ACHN (cell line): ENCODE measurements at regions not wholly inside any gene's neighbourhood (a gene's known extent, or its start where the extent isn't known, plus 50 kb on each side); places are given as distances from the start of the nearest gene placed in this dataset.
"Not testable (repeated sequence)": the region's sequence is repeated elsewhere in the genome, so short reads cannot be mapped to it uniquely, and the experiment has no call there.

Experiments used
- DNase-seq: peaks from one replicate; pipeline ENCODE4 v3.0.0-alpha.2; 2015
- in situ Hi-C: cut with HindIII; loops from 2 replicates; pipeline ENCODE4 v1.10.0; 2017; ENCODE audit warnings: low sequenced_read_pairs, low pct_ligation_motif_present, low pct_unique_long_range_greater_than_20kb

DNA sequence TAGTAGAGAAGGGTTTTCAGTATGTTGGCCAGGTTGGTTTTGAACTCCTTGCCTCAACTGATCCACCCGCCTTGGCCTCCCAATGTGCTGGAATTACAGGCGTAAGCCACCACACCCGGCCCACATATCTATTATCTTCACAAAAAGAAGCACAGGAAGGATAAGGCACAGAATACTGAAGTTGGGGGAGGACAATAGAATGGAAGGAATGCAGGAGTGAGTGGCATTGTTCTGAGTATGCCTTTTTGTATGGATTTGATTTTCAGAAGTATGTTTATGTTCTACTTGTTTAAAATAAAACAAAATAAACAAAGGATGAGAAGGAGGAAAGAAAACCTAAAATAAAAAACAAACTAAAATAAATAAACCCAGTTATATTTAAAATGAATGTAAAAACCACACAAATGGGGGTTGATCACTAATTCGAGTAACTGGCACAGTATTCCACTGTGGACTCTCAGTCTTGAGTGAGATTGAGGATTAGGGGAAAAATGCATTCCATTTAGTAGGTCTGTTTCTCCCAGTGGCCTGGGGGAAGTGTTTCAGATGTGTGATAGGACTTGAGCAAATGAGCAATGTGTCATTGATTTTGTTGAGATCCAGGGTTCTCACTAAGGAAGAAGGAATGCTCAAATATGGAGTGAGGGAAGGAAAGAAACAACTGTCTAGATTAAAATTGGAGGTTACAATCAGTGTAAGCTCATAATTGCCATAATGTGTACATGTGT is 109.0 kb upstream of the C1QTNF7 start:
- DNase-seq: no peak
- in situ Hi-C loops: no loop called here

DNA sequence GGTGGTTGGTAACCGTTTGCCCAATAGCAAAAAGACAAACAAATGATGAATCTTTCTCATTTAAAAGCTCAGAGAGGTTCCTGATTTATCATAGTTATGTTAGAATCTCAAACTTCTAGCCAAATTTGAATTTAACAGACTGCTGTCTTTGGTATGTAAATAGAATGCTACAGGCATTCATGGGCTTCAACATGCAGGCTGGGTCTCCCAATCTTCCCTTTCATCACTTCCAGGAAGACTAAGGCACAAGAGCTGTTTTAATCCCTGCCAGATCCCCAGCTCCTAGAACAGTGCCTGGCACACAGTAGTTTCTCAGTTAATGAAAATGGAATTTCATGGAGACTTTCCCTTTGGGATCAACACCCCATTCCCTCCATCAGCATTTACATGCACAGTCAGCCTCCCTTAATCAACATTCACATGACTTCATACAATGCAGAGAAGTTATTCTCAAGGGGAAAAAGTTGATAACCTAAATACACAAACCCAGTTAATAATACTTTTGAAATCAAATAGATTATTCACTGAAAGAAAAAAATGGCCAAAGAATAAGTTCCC is 107.6 kb upstream of the C1QTNF7 start:
- in situ Hi-C loops: no loop called here
- no peak for DNase-seq

DNA sequence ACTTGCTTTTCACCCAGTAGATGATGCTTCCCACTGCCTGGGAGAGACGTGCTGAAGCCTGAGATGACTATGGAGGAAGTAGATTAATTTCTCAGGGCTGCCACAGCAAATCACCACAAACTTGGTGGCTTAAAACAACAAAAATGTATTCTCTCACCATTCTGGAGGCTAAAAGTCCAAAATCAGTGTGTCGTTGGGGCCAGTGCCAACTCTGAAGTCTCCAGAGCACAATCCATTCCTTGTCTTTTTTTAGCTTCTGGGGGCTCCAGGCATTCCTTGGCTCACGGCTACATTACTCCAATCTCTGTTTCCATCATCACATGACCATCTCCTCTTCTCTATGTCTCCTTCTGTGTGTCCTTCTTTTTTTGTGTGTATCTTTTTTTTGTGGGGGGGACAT is 105.8 kb upstream of the C1QTNF7 start:
- no peak for DNase-seq
- in situ Hi-C loops: no loop called here

DNA sequence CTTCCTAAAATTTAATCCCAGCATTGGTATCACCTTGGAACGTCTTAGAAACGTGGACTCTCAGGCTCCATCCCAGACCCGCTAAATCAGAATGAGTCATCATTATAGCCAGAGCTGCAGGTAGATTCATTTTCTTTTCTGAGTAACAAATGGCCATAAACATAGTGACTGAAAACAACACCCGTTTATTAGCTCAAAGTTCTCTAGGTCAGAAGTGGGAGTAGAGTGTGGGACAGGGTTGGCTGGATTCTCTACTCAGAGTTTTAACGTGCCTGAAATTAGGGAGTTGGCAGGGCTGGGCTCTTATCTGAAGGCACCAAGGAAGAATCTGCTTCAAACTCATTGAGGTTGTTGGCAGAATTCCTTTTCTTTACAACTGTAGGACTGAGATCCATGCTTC is 101.8 kb upstream of the C1QTNF7 start:
- DNase-seq: no peak
- in situ Hi-C loops: no loop called here

DNA sequence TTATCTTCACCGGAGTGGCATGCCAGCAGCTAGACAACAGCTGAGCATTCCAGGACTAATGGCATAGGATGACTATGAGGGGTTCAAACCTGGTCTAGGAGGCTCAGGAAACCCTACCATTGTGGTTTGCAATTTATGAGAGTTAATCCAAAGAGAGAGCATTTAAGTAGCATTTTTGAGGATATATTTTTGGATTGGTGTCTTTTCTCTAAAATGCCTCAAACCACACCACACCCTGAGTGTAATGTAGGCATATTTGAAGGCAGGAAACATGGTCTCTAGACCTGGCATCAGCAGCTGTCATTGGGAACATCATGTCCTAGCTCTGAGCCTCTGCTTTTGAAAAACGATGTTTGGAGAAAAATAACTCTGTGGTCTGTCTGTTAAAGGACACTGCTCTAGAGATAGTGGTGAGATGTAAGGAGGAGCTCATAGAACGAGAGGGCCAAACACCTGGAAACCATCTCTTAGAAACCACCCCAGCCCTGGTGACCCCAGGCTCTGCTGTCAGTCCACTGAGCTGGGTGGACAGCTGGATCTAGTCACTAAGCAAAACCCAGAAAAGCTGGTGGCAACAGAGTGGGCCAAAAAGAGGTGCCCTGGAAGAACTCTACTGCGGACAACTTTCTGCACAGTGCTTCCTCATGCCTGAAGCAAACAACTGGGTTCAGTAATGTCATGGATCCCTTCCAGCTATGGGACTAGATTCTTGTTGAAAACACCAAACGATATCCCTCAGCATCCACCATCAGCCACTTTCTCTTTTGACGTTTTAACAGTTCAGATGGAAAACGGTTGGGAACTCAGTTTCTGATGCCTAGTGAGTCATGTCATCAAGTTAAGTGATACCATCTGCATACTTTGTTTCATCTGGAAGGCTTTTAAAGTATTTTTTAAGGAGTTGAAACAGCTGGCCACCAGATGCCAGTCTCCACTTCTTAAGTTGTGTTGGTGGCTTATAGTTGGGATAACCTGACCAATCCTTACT is 100.2 kb upstream of the C1QTNF7 start:
- in situ Hi-C loops: no loop called here
- DNase-seq: no peak

DNA sequence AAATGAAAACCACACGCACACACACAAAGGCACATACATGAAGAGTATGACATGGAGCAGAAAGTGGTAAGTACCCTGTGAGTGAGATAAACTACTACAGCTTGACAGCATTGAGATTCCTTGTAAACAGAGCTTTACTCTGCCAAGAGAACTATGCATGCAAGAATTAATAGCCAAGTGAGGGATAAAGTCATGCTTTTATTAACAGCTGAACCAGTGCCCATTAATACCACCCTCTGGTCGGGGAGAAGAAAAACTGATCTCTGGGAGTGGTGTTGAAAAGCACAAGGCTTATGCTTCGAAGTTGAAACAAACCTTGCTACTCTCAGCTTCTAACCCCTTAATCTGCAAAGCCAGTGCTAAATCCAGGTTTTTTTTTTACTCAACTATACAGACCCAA is 95.9 kb upstream of the C1QTNF7 start:
- in situ Hi-C loops: no loop called here
- no peak for DNase-seq

DNA sequence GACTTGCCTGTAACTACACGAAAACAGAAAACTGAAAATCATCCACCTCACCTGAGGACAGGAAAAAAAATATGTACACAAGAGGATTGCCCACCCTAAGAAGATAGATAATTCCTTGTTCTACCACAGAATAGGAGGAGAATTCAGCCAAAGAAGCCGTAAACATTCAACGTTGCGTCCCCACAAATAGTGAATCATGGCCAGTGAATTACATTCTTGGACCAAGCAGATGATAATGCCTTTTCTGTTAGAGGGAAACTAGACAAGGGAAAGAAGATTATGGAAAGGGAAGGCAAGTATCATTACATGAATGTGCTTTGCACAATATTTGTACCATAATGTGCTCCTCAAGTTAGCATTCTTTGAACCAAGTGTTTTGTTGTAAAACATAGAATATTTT is 95.5 kb upstream of the C1QTNF7 start:
- DNase-seq: no peak
- in situ Hi-C loops: no loop called here

DNA sequence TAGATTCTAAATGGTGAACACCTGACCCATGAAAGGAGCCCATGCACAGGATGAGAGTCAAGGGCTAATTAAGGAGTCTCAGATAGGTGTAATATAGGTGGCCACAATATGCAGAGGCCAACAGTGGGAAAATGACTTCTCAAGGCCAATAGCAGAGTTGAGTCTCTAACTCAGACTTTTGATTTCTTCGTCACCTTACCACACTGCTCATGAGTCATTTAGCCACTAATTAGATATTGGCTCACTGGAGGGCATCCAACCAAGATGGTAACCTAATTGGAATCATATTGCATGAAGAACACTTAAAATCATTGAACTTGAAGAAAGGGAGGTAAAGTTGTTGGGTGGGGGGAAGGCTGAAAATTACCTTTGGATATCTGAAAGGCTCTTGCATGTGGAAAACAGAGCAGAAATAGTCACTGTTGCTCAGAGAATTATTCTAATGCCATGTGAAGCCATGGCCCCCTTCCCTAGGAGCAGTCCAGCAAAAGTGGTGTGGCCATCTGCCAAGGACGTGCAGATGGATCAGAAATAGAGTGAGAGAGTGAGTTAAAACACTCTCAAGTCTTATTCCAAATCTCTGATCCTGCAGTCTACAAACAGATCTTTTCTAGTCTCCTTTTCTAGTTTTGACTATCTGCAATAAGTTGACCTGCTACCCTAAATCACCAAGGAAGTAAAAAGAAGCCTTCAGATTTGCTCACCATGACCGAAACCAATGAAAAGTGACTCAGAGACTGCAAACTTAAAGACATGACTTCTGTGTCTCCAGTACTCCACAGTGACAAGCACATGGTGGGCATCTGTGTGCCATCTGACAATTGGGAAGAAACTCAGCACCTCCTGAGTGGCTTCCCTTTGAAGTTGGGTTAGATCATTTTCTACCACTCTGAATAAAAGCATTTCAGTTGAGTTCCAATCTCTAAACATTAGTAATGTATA is 93.9 kb upstream of the C1QTNF7 start:
- DNase-seq: no peak
- in situ Hi-C loops: no loop called here

DNA sequence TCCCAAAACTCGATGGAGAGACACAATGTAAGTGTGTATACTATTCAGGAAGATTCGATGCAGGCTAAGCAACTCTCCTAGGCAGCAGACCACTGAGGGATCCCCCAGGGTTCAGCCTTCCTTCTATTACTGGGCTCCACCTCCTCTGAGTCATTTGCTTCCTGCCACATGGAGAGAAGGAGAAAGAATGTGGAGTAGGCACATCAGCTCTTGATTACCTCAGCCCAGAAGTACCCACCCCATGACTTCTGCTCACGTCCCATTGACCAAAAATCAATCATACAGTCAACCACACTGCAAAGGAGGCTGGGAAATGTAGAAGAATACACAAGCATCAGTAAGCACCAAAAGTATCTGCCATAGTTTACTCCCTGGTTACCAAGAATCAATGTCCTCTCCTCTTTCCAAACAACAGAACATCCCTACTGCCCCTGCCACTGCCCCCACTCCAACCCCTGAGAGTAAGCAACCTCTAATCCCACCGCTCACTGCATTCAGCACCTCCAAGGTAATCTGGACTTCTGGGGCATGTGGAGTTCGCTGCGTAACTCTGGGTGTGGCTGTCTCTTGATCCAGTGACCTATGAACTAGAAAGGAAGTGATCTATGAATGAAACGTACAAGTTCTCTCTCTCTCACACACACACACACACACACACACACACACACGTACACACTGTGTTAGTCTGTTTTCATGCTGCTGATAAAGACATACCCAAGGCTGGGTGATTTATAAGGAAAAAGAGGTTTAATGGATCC is 91.2 kb upstream of the C1QTNF7 start:
- in situ Hi-C loops: no loop called here
- no peak for DNase-seq

DNA sequence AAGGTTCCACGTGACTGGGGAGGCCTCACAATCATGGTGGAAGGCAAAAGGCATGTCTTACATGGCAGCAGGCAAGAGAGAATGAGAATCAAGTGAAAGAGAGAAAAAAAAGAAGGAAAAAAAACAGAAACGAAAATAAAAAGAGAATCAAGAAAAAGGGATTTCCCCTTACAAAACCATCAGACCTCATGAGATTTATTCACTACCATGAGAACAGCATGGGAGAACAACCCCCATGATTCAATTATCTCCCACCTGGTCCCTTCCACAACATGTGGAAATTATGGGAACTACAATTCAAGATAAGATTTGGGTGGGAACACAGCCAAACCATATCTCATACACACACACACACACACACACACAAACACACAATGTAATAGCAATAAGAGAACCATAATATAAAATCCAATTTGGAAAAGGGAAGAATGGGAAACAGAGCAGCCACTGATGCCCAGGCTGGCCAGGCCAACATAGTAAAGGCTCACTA is 90.6 kb upstream of the C1QTNF7 start:
- in situ Hi-C loops, DNase-seq: not testable (repeated sequence)

DNA sequence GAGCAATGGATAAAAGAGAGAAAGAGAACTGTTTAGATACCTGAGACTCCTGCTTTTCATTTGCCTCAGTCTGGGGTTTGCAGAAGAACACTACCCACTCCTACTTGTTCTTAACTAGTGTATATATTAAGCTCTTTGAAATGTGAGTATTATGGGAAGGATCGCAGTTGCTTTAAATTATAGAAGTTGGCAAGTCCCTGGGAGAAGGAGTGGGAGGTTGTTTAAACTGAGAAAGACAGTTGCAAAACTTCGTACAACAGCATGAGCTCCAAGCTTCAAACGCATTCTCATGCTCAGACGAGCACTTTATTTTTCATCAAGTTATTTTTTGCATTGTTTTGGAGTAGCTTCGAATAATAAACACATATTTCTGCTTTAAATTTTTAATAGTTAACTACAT is 88.1 kb upstream of the C1QTNF7 start:
- DNase-seq: no peak
- in situ Hi-C loops: no loop called here

DNA sequence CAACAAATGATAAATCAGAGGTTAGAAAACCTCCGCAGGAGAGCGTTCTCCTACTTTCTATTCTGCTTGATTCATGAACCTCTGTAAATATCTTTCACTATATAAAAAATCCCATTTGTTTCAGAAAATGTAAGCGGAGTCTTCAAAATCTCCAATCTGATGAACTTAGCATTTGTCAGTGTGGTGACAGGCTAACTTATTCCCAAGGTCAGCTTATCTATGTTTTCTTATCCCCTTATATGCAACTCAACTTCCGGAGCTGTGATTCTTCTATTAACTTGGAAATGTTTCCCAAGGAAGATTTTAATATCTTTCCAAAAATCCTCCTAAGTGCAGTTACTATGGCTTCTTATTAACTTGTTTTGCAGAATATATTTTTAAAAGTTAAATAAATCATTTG is 87.5 kb upstream of the C1QTNF7 start:
- in situ Hi-C loops: no loop called here
- no peak for DNase-seq

DNA sequence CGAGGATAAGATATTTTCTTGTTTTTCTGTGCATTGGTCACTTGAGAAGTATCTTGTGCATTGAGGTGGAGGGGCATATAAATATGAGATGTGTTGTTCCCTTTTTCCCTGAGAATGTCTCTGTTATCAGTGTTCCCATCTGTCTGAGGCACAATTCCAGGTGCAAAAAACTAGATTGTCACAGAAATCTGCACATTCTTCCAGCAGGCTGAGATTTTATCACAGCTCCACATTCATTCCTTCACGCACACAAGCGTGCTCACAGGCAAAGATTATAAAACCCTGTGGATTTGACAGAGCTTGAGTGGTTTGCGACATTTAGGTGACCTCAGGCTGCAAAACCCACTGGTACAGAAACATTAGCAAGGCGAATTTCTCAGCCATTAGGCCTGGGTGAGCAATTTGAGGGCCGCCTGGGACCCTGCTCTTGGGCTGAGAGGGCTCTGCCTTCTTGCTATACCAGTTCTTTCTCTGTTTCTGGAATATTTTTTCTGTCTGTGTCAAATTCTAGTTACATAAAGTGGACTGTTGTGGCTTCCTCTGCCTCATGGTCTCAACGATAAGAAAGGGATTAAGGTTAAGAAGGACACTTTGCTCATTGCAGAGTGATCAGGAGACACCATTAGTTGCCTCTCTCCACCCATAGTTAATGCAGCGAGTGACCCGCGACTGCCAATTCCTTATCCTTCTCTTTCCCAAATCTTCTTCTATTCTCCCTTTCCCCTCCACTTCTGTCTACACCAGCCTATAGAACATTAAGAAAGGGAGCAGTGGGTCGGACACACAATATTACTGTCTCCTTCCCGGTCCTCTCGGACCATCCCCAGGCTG is 86.7 kb upstream of the C1QTNF7 start:
- no peak for DNase-seq
- in situ Hi-C loops: no loop called here

DNA sequence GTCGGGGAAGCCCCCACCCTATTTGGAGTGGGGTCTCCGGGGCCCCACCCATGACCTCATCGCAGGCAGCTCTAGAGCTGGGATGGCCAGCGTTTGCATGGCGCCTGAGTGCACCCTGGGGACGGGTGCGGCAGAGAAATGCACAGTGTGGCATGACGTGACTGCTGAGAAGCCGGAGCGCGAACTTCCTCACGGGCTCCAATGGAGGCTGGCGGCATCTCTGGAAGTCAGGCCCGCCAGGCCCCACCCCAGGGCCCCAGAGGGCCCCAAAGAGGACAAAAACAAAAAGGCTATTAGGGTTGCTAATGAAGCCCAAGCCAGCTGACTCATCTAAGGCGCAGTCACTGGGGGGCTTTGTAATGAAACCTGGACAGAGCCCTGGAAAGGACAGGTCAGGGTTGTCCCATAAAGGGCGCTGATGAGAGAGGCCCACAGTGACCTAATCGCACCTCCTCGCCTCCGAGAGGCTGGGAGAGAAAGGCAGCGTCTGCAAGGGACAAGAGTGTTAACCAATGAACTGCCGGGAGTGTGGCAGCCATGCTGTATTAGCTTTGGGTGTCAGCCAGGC is 86.0 kb upstream of the C1QTNF7 start:
- in situ Hi-C loops: no loop called here
- no peak for DNase-seq

DNA sequence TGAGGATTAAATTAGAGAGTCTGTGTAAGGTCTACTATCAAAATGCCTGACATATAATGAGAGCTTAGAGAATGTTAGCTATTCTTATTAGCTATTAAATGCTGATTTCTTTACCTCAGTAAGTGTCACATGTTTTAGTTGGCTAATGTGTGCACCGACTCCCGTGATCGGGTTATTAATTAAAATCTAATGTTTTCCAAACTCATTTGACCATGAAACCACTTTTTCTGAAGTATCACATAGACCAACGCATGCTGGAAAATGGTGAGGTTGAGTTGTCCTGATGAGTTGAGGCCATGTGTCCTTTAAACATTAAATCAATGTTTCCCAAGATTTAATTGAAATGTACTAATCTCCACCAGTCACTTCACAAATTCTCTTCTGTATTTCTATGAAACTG is 84.8 kb upstream of the C1QTNF7 start:
- in situ Hi-C loops: no loop called here
- DNase-seq: no peak

DNA sequence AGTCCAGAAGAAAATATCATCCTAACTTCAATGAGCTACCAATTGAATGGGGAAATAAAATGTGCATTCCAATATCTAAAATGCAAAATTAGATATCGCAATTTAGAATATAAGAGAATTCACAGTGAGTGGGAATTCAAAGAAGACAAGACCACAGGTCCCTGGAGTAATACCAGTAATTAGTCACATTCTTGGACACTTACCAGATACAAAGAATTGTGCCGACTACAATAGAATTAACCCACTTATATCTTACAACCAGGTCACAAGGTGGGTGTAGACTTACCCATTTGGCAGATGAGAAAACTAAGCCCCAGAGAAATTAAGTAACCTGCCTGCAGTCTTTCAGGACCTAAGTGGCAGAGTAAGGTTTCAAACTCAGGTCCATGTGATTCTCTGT is 84.3 kb upstream of the C1QTNF7 start:
- in situ Hi-C loops: no loop called here
- DNase-seq: no peak

DNA sequence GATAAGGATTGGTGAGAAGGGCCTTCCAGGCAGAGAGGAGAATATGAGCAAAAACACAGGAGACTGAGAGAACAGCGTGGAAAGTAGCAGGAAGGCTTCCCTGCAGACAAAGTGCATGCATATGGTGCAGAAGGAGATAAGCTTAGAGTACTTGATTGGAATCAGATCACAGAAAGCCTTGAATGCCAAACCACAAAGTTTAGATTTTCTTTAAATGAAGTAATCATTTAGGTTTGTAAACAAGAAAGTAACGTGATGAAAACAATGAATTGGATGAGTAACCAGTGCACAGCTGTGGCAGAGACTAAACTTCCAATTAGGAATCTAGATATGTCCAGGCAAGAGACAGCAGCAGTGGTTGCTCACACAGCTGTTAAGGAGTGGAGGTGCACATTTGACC is 83.8 kb upstream of the C1QTNF7 start:
- no peak for DNase-seq
- in situ Hi-C loops: no loop called here
